ENCODE measurements at regions not wholly inside any gene's neighbourhood (a gene's known extent, or its start where the extent isn't known, plus 50 kb on each side); places are given as distances from the start of the nearest gene placed in this dataset.

- no peak for ATAC-seq (ENCODE audit: insufficient read depth, low FRiP score)
- Histone ChIP-seq H3K27ac (ENCODE audit: low read depth in 1 of 2, low read length in 1 of 2) (no peak overlapping the region), H3K9ac (ENCODE audit: insufficient read depth in 1 of 2, low read length in 2 of 2) (no peak overlapping the region), H3K36me3 (ENCODE audit: control insufficient read depth in 4 of 4, insufficient read depth in 4 of 4, low read length in 4 of 4) (no peaks in the 10 kb centered on the region), H3K4me1 (ENCODE audit: control insufficient read depth in 5 of 5, insufficient read depth in 5 of 5, low read length in 5 of 5) (peaks cover 0 to 39% (median 14%) of the 10 kb centered on the region in 5 donors), H3K4me3 (no peak overlapping the region), H3K27me3 (ENCODE audit: control insufficient read depth in 3 of 3, insufficient read depth in 3 of 3, low read length in 2 of 3) (no peaks in the 10 kb centered on the region), H3K9me3 (ENCODE audit: control insufficient read depth in 4 of 4, insufficient read depth in 3 of 4, low read length in 3 of 4) (no peaks in the 10 kb centered on the region)
- 57 to 63% methylated on average over 8 of the region's 8 CpGs for WGBS, 2 donors
- DNase-seq, result peak; percentile 65 to 76 (median 73)
- TF ChIP-seq, protein P1, sequence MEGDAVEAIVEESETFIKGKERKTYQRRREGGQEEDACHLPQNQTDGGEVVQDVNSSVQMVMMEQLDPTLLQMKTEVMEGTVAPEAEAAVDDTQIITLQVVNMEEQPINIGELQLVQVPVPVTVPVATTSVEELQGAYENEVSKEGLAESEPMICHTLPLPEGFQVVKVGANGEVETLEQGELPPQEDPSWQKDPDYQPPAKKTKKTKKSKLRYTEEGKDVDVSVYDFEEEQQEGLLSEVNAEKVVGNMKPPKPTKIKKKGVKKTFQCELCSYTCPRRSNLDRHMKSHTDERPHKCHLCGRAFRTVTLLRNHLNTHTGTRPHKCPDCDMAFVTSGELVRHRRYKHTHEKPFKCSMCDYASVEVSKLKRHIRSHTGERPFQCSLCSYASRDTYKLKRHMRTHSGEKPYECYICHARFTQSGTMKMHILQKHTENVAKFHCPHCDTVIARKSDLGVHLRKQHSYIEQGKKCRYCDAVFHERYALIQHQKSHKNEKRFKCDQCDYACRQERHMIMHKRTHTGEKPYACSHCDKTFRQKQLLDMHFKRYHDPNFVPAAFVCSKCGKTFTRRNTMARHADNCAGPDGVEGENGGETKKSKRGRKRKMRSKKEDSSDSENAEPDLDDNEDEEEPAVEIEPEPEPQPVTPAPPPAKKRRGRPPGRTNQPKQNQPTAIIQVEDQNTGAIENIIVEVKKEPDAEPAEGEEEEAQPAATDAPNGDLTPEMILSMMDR (IDR thresholded peaks at IDR 0.05; ENCODE audit: control extremely low read depth, extremely low read depth), result no peak
Measured at GRCh38 chr15:39495871-39496840, 84.7 kb upstream of the THBS1 start.

DNA sequence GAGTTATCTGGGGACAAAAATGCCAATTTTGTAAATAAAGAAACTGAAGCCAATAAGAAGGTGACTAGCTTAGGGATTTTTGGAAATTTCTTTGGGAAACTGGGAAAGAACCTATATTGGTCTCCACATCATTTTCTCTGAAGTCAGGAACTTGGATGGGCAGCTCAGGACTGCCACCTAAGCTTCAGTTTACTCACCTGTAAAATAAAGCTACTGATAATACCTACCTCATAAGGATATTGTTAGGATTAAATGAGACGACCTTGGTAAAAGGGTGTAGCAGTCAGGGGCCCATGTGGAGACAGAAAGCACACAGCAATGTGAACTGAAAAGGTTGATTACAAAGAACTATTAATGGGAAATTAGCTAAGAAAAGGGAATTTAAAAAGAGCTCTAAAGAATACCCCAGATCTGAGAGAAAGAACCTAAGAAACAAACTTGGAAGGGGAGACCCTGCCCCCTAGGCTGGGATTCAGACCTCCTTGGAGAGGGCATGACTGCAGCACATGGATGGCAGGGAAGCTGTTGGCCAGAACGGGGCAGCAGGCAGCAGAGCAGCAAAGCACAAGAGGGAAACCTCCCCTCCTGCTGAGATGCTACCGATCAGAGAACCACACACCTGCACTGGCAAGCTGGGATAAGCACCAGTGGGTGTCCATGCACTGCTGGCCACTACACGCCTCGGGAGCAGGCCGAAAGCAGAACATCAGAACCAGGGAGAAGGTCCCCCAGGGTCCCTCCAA is 83.7 kb upstream of the THBS1 start:
- Histone ChIP-seq H3K9me3 (ENCODE audit: control insufficient read depth in 4 of 4, insufficient read depth in 3 of 4, low read length in 3 of 4) (no peaks in the 10 kb centered on the region), H3K9ac (ENCODE audit: insufficient read depth in 1 of 2, low read length in 2 of 2) (no peak overlapping the region), H3K4me3 (no peak overlapping the region), H3K27me3 (ENCODE audit: control insufficient read depth in 3 of 3, insufficient read depth in 3 of 3, low read length in 2 of 3) (no peaks in the 10 kb centered on the region), H3K27ac (ENCODE audit: low read depth in 1 of 2, low read length in 1 of 2) (no peak overlapping the region), H3K36me3 (ENCODE audit: control insufficient read depth in 4 of 4, insufficient read depth in 4 of 4, low read length in 4 of 4) (no peaks in the 10 kb centered on the region), H3K4me1 (ENCODE audit: control insufficient read depth in 5 of 5, insufficient read depth in 5 of 5, low read length in 5 of 5) (peaks cover 0 to 32% (median 14%) of the 10 kb centered on the region in 5 donors)
- DNase-seq (no peak), ATAC-seq (ENCODE audit: insufficient read depth, low FRiP score) (no peak)
- TF ChIP-seq, protein P1 (IDR thresholded peaks at IDR 0.05; ENCODE audit: control extremely low read depth, extremely low read depth), result no peak
- 81 to 94% methylated on average over 6 of the region's 6 CpGs for WGBS, 2 donors

DNA sequence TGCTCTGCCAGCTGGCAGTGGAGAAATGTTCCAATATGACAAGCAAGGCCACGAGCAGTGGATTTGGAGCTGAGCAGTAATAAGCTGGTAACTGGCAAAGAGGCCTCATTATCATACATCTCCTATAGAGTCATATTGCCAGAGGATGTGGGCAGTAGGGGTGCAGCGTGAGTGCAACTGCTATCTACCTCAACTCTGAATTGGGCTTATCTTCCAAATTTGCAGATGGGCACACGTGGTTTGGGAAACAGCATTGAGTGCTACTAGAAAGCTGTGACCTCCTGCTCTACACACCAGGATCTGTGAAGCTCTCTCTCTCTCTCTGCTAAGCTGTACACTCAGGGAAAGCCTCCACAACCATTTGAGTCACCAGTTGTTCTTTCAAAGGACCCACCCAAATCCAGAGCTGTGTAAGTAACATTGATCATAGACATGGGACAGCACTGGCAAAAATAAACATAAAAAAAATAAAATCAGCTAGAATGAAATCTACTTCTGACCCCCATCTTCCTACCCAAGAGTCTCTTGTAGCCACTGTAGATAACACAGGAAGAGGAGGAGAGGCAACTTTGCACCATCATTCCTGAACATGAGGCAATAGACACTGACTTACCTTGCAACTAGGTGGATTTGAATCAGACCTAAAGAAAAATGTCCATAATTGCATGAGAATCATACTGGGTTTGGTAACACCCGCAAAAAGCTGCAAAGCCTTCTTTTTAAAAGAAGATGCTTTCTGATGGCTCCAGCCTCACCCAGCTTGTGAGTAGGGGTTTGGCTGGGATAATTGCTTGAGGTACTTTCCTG is 82.9 kb upstream of the THBS1 start:
- H3K27ac ChIP-seq (ENCODE audit: low read depth in 1 of 2, low read length in 1 of 2), result no peak overlapping the region
- no peak overlapping the region for H3K9ac ChIP-seq (ENCODE audit: insufficient read depth in 1 of 2, low read length in 2 of 2)
- TF ChIP-seq, protein P1 (IDR thresholded peaks at IDR 0.05; ENCODE audit: control extremely low read depth, extremely low read depth), result no peak
- H3K27me3 ChIP-seq (ENCODE audit: control insufficient read depth in 3 of 3, insufficient read depth in 3 of 3, low read length in 2 of 3), result no peaks in the 10 kb centered on the region
- no peak overlapping the region for H3K4me3 ChIP-seq
- 57 to 58% methylated on average over 4 of the region's 4 CpGs for WGBS, 2 donors
- ATAC-seq (ENCODE audit: insufficient read depth, low FRiP score), result no peak
- H3K4me1 ChIP-seq (ENCODE audit: control insufficient read depth in 5 of 5, insufficient read depth in 5 of 5, low read length in 5 of 5), result peaks cover 0 to 32% (median 14%) of the 10 kb centered on the region in 5 donors
- no peak for DNase-seq
- no peaks in the 10 kb centered on the region for H3K9me3 ChIP-seq (ENCODE audit: control insufficient read depth in 4 of 4, insufficient read depth in 3 of 4, low read length in 3 of 4)
- no peaks in the 10 kb centered on the region for H3K36me3 ChIP-seq (ENCODE audit: control insufficient read depth in 4 of 4, insufficient read depth in 4 of 4, low read length in 4 of 4)
